SK-N-SH treated with all-trans-retinoic acid at 6 μM for 48 hours (cell line): ENCODE measurements at regions not wholly inside any gene's neighbourhood (a gene's known extent, or its start where the extent isn't known, plus 50 kb on each side); places are given as distances from the start of the nearest gene placed in this dataset.

ENCODE experiments used
- ATAC-seq: fragments of 200-7000 bp; cut with Tn5 transposase; 3 replicates; pipeline ENCODE4 v1.9.1; 2020; ENCODE audit warnings: mild to moderate bottlenecking, moderate library complexity
- BACH2 ChIP-seq: fragments of 250-450 bp; sonication (Bioruptor Pico); IDR thresholded peaks from 2 replicates; pipeline ENCODE4 v1.9.0; 2021; ENCODE audit warnings: mild to moderate bottlenecking, borderline replicate concordance
- CREB5 ChIP-seq: fragments of 250-450 bp; sonication (Bioruptor Pico); IDR thresholded peaks from 2 replicates; pipeline ENCODE4 v1.5.1; 2020; ENCODE audit warnings: low read depth, mild to moderate bottlenecking, moderate library complexity
- CSDC2 ChIP-seq: fragments of 250-450 bp; sonication (Bioruptor Pico); IDR thresholded peaks from 2 replicates; pipeline ENCODE4 v1.5.0; 2020; ENCODE audit warnings: mild to moderate bottlenecking, moderate library complexity
- ESRRG ChIP-seq: fragments of 250-450 bp; sonication (Bioruptor Pico); IDR thresholded peaks from 2 replicates; pipeline ENCODE4 v1.6.1; 2021; ENCODE audit warnings: mild to moderate bottlenecking
- GLIS3 ChIP-seq: fragments of 250-450 bp; sonication (Bioruptor Pico); IDR thresholded peaks from 2 replicates; pipeline ENCODE4 v1.5.0; 2020; ENCODE audit warnings: mild to moderate bottlenecking, moderate library complexity
- ISL1 ChIP-seq: fragments of 250-450 bp; sonication (Bioruptor Pico); IDR thresholded peaks from 2 replicates; pipeline ENCODE4 v2.1.2; 2022; ENCODE audit warnings: mild to moderate bottlenecking, moderate library complexity
- PPARA ChIP-seq: fragments of 250-450 bp; sonication (Bioruptor Pico); IDR thresholded peaks from 2 replicates; pipeline ENCODE4 v1.5.0; 2020; ENCODE audit warnings: mild to moderate bottlenecking, borderline replicate concordance
- TSHZ2 ChIP-seq: fragments of 250-450 bp; sonication (Bioruptor Pico); IDR thresholded peaks from 2 replicates; pipeline ENCODE4 v1.5.0; 2020; ENCODE audit warnings: mild to moderate bottlenecking, moderate library complexity
- ZC3H10 ChIP-seq: fragments of 250-450 bp; sonication (Bioruptor Pico); IDR thresholded peaks from 2 replicates; pipeline ENCODE4 v1.5.1; 2021; ENCODE audit warnings: mild to moderate bottlenecking, moderate library complexity
- ZFP30 ChIP-seq: fragments of 450-650 bp; formaldehyde crosslinking; IDR thresholded peaks from 2 replicates; pipeline ENCODE4 v1.5.0; 2022; ENCODE audit warnings: mild to moderate bottlenecking, moderate library complexity
- ZNF70 ChIP-seq: fragments of 450-650 bp; formaldehyde crosslinking; IDR thresholded peaks from 2 replicates; pipeline ENCODE4 v1.5.0; 2020; ENCODE audit warnings: mild to moderate bottlenecking, moderate library complexity
- ZNF8 ChIP-seq: fragments of 450-650 bp; formaldehyde crosslinking; IDR thresholded peaks from 2 replicates; pipeline ENCODE4 v1.5.0; 2020; ENCODE audit warnings: mild to moderate bottlenecking, moderate library complexity
- TF ChIP-seq, protein P1 (sequence below): fragments of 250-450 bp; sonication (Bioruptor Pico); IDR thresholded peaks from 2 replicates; pipeline ENCODE4 v1.8.0; 2021; ENCODE audit warnings: low read depth, mild to moderate bottlenecking, moderate library complexity, borderline replicate concordance
- TF ChIP-seq, protein P2 (sequence below): fragments of 250-450 bp; sonication (Bioruptor Pico); IDR thresholded peaks from 2 replicates; pipeline ENCODE4 v1.8.0; 2020; ENCODE audit warnings: mild to moderate bottlenecking, moderate library complexity, borderline replicate concordance

GRCh38 chr9:22389271-22389670 is 57.4 kb upstream of the DMRTA1 start (continued):
- TF ChIP-seq TSHZ2 (no peak), ISL1 (CRISPR knock-in tag) (no peak), CSDC2 (CRISPR knock-in tag) (no peak)
- TF ChIP-seq, protein P1, sequence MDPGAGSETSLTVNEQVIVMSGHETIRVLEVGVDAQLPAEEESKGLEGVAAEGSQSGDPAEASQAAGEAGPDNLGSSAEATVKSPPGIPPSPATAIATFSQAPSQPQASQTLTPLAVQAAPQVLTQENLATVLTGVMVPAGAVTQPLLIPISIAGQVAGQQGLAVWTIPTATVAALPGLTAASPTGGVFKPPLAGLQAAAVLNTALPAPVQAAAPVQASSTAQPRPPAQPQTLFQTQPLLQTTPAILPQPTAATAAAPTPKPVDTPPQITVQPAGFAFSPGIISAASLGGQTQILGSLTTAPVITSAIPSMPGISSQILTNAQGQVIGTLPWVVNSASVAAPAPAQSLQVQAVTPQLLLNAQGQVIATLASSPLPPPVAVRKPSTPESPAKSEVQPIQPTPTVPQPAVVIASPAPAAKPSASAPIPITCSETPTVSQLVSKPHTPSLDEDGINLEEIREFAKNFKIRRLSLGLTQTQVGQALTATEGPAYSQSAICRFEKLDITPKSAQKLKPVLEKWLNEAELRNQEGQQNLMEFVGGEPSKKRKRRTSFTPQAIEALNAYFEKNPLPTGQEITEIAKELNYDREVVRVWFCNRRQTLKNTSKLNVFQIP (CRISPR knock-in tag) = no peak

- no peak for TF ChIP-seq CSDC2 (CRISPR knock-in tag)
- TF ChIP-seq BACH2 (CRISPR knock-in tag) = no peak
- no peak for TF ChIP-seq GLIS3
- TF ChIP-seq ESRRG (CRISPR knock-in tag) = no peak
- no peak for TF ChIP-seq ZNF8 (CRISPR knock-in tag)
- TF ChIP-seq ZFP30 (CRISPR knock-in tag) = no peak
- ATAC-seq = no peak
These were observed 54.1 kb upstream of the DMRTA1 start for GRCh38 chr9:22392523-22392922.

- TF ChIP-seq PPARA (CRISPR knock-in tag) (no peak), CSDC2 (CRISPR knock-in tag) (no peak), CREB5 (no peak), ZNF70 (no peak), ZC3H10 (CRISPR knock-in tag) (no peak)
- TF ChIP-seq, protein P2, sequence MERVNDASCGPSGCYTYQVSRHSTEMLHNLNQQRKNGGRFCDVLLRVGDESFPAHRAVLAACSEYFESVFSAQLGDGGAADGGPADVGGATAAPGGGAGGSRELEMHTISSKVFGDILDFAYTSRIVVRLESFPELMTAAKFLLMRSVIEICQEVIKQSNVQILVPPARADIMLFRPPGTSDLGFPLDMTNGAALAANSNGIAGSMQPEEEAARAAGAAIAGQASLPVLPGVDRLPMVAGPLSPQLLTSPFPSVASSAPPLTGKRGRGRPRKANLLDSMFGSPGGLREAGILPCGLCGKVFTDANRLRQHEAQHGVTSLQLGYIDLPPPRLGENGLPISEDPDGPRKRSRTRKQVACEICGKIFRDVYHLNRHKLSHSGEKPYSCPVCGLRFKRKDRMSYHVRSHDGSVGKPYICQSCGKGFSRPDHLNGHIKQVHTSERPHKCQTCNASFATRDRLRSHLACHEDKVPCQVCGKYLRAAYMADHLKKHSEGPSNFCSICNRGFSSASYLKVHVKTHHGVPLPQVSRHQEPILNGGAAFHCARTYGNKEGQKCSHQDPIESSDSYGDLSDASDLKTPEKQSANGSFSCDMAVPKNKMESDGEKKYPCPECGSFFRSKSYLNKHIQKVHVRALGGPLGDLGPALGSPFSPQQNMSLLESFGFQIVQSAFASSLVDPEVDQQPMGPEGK (CRISPR knock-in tag) = no peak
- peak; percentile 28; the same call in 1 of the 3 replicates for ATAC-seq
These were observed 50.9 kb upstream of the DMRTA1 start for GRCh38 chr9:22395687-22396141.
